Activated CD8-positive, alpha-beta memory T cell treated with anti-CD3 and anti-CD28 coated beads, Interleukin-2, amount 50 U/mL, for 4 hours (primary cell): ENCODE measurements at regions not wholly inside any gene's neighbourhood (a gene's known extent, or its start where the extent isn't known, plus 50 kb on each side); places are given as distances from the start of the nearest gene placed in this dataset.
"Not testable (repeated sequence)": the region's sequence is repeated elsewhere in the genome, so short reads cannot be mapped to it uniquely, and the experiment has no call there.

Experiments used
- DNase-seq: peaks from one replicate; pipeline ENCODE4 v3.0.0-alpha.2; 2020

DNA sequence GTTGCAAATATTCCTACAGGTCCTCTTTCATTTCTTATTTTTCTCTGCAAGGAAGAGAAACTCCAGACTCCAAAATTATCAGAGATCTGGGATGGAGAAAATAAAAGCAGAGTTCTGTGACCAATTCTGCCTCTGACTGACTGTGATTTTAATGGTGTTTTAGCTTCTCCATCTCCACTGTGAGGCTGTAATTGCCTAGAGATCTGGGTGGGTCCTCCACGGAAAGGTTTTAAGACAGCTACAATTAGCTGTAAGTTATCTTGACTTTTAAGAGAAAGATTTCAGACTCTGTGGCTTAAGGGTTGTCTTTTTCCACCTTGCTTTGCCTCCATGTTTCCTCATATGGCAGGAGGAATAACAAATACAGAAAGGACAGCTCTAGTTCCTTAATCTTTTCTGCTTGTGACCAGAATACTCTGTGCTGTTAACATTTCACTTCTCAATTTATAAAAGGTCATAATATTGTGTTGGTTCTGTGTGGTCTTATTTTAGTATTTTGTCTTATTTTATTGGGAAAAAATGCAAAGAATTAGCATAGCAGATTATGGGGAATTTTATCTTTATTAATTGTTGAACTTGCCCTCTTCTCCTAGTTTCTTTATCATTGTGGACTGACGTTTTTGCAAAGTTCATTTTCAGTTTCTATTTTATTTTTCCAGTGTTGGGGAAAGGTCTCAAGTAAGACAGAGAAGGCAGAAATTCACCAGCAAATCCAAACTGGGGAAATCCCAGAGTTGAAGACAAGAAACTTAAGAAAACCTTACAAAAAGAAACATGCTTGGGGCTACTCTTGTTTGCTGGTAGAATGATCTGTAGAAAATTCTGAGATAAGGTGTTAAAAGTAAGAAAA, 157.9 kb downstream of the RAP2B start:
- DNase-seq = no peak

DNA sequence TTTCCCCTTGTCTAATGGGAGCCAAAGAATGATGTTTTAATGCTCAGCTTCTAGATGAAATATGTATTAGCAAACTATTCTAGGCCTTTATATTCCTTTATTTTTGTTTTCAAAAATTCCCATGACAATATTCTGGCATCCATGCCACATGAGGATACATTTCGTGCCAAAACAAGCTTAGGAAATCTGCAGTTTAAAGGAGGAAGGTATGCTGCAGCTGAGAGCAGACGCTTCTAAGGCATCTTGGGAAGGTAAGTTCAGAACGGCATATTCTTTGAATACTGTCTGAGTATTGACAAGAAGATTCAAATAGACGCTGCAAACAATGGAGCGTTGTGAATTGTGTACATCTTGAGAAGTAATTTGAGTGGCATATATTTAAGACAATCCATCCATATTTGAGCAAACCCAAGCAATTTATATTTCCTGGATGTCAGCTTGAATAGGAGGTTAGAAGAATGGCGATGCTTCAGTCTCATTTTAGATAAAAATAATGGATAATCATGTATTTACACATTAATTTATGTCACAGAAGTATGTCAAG, 158.6 kb downstream of the RAP2B start:
- no peak for DNase-seq

DNA sequence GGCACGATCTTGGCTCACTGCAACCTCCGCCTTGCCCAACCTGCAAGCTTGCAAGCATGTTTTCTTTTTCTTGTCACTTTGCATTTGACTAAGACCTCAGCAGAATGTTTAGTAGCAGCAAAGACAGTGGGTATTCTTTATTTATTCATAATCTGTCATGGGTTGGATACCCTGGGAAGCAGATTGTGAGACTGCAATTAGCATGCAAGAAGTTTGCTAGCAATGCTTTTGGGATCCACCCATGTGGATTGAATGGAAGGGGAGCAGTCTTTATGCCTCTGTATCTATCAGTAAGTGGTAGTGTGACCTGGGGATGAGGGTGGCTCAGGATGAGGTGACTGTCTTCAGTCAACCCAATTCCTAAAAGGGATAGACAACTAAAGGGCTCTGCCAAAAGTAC, 166.7 kb downstream of the RAP2B start:
- no peak for DNase-seq

DNA sequence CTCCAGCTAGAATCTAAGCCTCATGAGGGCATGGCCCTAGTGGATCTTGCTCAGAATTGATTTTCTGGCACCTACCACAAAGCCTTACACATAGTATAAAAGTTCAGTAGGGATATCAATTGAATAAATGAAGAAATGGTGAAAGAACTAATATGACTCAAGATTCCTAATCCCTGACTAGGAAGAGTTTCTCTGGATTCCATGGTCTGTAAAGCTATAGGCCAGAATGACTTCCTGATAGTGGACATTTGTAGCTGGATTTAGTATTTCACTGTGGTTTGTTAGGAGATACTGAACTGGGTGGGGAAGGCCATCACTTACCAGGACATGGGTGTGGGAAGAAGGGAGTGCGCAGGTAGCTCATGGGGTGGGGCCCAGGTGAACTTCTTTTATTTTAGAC, 168.9 kb downstream of the RAP2B start:
- no peak for DNase-seq

DNA sequence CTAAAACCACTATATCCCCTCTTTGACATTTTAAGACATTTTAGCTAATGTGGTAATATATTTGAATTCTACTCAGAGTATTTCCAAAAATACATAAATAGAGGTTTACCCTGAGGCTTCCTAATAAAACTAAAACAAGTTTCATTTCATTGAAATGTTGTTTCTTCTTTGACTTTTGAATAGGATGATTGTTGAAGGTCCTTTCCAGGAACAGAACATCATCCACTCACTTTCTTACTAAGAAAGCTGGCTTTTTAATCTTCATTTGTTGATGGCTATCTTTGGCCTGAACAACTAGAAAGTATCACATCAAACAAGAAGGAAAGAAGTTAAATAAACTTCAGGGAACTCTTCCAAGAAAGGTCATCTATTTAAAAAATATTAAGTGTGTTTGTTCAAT, 169.7 kb downstream of the RAP2B start:
- DNase-seq = no peak

DNA sequence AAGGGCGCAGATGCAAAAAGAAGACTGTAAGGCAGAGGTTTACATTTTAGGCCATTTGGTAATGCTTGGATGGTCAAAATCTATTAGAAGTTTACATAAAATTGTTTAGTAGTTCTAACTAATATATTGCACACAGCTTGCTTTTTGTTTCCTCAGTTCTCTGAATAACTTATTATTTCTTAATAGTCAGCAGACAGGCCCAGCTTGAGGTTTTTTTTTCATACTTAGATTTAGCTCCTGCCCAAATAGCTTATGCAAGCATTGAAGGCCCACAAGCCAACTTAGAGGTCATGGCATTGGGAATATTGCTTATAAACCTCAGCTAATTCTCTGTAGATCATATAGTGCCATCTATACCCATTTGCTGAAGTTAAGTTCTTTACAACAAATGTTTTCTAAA, 172.5 kb downstream of the RAP2B start:
- no peak for DNase-seq

DNA sequence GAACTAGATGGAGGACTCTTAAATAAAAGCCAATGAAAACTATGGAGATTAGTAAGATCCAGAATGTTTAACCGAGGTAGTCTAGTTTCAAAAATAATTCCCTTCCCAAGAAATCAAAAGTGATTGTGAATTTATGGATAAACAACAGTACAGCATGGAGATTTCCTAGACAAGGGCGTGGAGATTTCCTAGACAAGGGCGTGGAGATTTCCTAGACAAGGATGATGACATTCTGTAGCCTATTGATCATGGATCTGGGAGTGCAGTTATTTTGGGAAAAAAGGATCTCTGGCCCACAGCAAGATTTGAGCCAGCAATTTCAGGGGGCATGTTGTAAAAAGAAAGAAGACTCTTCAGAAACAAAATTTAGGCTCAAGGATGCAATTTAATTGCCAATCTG, 175.3 kb downstream of the RAP2B start:
- DNase-seq = no peak

DNA sequence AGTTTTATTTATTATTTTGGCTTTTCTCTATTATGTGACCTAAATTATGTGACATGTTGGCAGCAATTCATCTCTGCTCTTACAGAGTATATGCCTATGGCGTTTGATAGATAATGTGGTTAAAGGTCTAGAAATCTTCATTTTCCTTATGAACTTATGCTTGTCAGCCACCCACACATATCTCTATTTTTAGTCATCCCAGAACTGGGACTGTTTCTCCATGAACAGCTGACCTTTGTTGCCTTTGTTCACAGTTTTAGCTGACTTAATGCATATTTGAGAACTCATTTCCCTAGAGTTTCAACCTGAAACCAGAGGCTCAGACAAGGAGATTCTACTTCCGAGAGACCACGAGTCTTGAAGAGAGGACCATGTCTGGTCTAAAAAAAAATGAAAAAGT, 176.5 kb downstream of the RAP2B start:
- no peak for DNase-seq

DNA sequence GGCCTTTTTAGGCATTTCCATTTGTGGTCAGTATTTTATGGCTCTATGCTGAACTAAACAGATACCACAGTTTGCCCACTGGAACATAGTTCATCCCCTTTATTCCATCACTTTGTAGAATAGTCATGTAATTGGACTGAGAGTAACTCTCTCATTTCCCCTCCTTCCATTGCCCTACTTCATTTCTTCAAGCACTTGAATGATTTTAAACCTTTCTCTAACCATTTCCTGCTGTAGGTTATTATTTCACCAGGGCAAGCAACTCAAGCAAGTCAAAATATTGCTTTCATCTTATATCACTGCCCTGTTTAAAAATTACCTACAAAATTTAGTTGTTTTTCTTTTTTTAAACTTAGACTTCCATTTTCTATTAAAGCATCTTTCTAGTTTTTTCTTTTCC, 177.0 kb downstream of the RAP2B start:
- no peak for DNase-seq

DNA sequence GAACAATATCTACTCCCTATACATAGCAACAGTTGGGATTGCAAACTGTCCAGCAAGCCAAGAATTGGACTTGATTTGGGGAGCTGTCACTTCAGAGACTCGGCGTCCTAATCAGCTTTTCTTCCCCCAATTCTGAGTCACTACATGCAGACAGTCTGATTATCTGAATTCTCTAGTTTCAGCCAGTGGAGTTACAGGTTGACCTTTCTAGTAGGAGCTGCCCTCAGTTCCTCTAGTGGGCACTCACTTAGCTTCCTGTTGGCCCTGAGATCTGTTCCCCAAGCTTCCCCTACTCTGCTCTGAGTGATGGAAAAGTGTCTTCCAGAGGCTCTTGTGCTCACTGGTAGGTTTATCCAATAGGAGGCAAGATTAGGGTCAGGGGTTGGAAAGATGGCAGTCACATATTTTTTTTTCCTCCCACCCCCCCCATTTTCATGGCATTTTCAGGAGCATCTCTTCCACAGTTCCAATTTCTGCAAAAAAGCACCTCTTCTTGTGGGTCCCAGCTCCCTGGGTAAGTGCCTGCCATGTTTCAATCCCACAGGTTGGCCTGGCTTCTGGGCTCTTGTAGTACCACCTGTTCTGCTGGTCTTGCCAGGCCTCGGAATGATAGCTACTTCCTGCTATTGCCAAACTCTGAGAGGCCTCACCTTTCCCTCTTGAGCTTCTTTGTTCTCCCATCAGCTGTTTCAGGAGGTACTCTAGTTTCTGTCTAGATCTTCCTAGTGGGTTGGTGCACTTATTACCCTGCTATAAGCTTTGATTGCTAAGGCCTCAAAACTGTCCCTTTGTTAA, 182.2 kb downstream of the RAP2B start:
- no peak for DNase-seq

DNA sequence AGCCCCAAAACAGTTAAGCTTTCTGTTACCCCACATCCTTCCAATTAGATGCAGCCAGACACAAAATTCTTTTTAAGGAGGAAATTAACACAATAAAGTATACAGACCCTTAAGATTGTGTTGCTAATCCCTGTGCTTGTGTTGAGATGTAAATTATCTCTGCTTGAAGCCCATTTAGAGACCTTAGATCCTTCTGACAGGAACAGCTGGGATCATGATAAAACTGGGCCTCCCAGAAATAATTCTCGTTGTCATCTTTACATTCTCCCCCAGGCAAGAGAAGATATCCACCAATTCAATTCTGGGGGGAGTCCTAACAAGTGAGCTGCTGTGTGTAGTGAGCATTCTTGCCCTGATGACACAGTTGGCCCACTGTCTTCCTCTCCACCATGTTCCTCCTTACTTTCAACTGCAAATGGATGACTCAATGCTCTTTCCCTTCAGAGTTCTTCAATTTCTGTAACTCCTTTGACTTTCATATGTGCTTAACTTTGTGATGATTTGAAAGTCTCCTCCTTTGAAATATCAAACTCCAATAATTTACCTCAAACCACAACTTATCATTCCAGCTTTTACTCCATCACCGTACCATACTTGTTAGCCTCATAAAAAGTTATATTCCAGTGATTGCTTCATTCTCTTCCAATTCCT, 186.6 kb downstream of the RAP2B start:
- DNase-seq = no peak

DNA sequence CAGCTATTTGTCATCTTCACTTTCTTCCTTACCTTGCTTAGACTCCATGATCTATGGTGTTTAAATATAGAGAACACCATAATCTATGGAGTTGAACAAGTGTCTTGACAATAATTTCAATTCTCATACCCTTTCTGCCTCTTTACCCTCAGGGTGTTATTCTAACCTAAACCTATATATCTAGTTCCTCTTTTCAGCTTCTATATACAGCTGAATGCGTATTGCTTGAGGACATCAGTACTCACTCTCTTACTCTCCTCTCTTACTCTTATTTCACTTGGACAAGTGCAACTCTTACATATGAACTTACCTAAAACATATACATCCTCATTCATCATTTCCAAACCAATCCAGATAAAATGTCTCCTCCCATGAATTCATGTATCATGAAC, 187.1 kb downstream of the RAP2B start:
- no peak for DNase-seq

DNA sequence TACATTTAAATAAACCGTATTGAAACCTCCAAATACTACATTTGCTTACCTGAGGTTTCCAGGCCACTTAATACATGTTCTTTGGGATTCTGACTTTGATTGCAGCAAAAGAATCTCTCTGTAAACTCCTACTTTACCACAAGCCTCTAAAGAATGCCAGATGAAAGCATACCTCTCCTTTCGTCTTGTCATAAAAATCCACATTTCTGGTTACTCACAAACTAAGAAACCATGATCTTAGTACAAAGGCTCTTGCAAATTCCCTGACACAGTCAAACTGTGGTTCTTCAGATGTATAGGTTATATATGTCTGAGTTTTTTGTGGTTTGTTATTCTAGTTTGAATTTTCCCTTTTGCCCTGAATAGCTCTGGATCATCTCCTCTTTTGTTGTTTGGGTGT, 188.4 kb downstream of the RAP2B start:
- no peak for DNase-seq

DNA sequence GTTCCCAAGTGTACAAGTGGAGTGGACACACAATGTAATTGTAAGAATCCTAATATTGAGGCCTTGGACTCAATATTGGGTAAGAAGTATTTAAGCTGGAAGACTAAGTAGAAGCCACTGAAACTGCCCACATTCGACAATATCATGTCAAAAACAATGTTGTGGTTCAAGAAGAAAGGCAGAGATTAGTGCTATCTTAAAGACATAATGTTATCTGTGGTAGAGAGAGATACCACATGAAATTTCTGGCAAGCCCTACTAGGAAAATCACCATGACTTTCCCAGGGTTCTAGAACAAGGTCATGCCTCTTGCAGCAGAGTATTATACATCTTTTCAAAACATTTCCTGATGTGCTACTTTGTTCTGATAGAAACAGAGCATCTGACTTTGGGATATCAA, 192.6 kb downstream of the RAP2B start:
- no peak for DNase-seq

DNA sequence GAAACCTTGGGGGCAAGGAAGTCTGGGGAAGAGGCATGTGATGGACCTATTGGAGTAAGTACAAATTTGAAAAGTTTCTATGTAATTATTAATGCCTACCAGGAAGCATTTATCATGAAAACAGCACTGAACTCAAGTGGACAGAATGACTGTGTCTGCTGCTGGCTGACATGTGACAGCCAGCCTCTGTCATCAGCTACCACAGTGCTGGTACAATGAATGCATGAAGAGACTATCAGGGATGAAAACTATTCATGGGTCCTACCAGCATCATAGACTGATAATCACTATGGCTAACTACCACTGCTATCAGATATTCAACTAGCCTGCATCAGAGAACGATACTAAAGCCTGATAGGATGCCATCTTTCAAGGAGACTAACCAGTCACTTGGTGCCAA, 193.5 kb downstream of the RAP2B start:
- DNase-seq = no peak

DNA sequence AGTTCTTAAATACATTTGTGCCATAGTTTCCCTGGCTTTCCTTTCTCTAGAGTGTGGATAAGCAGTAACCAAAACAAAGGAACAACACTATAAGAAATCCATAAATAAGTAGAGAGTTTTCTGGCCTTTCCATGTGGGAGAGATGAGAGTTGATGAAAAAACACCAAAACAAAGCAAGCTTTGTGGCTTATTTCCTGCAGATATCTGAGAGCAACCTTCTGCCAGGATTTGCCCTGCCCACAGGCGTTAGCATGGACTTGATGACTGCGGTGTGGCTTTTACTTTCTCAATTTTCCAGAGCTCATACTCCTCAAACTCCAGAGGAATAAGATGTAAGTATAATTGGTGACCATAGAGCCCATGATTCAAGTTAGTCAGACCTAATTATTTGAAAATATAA, 194.9 kb downstream of the RAP2B start:
- no peak for DNase-seq

DNA sequence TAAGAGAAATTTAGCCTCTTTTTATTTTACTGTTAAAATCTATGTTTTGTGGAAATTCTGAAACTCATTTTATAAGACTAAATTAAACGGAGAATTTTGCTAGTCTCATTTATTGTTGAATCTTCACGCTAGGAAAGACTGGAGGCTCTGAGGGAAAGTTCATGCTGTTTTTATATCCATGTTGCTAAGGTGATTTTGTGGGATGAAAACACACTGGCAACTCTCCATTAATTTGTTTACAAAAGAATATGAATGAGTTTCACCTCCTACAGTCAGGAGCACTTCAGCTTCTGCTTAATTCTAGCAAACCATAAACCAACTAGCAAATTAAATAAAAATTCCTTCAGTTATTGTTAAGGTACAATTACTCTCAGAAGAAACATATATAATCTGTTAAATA, 195.4 kb downstream of the RAP2B start:
- DNase-seq = no peak

DNA sequence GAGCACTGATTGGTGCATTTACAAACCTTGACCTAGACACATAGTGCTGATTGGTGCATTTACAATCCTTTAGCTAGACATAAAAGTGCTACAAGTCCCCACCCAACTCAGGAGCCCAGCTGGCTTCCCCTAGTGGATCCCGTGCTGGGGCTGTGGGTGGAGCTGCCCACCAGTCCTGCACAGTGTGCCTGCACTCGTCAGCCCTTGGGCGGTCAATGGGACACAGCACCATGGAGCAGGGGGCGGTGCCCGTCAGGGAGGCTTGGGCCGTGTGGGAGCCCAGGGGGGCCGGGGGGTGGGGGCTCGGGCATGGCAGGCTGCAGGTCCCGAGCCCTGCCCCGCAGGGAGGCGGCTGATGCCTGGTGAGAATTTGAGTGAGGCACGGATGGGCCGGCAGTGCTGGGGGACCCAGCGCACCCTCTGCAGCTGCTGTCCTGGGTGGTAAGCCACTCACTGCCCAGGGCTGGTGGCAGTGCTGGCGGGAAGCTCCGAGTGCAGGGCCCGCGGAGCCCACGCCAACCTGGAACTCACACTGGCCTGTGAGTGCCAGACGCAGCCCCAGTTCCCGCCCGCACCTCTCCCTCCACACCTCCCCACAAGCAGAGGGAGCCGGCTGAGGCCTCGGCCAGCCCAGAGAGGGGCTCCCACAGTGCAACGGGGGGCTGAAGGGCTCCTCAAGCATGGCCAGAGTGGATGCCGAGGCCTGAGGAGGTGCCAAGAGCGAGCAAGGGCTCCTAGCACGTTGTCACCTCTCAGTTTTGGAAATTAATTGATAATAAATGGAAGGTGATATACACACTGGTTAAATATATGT, 207.7 kb downstream of the RAP2B start:
- no peak for DNase-seq

DNA sequence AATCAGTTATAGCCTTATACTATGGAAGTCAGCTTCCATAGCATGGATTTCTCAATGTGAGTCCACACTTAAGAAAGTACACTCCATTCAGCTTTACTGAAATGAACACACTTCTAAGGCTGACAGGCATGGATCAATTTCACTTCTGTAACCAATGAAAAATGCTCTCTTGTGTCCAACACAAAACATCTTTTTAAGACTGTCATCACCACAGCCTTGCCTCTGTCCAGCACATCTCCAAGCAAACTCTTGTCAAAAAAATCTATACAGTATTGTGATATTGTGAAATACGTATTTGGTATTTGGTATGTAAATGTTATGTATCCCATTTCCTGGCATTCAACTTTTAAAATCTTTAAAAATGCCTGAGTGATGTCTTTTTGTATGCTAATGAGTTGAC, 208.7 kb downstream of the RAP2B start:
- no peak for DNase-seq

DNA sequence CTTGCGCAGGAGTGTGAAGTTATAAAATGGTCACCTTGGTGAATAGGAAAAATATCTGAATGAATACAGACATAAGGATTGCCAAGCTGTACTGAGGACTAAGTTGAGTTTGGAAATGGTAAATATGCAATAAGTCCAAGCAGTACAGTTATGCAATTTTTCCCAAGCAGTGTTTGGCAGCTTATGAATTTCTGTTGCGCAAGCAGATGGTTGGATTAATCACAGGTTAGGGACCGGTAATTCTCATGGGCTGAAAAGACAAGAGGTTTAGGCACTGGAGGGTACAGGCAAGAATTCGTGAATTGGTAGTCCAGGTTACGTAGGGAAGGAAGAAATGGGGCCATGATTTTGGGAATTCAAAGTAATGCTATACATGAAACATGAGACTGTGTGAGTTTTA, 210.3 kb downstream of the RAP2B start:
- no peak for DNase-seq

DNA sequence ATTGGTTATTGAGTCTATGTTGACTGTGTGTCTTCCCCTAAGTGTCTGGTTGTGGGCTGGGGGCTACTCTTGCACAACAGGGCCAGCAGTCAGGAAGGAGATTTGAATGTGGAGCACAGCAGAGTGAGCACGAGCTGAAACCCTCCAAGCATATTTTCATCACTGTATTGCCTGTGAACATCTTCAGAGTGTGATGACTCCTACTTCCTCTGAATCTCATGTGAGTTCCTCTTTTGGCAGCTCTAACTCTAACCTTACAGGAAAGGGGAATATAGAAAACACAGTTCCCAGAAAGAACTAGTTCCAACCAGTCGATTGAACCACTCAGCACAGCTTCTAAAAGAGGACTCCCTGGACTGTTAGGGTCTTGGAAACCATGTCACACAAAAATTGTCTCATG, 211.6 kb downstream of the RAP2B start:
- DNase-seq = no peak

DNA sequence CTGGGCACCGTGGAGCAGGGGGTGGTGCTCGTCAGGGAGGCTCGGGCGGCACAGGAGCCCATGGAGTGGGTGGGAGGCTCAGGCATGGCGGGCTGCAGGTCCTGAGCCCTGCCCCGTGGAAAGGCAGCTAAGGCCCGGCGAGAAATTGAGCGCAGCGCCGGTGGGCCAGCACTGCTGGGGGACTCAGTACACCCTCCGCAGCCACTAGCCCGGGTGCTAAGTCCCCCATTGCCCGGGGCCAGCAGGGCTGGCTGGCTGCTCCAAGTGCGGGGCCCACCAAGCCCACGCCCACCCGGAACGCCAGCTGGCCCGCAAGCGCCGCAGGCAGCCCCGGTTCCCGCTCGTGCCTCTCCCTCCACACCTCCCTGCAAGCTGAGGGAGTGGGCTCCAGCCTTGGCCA, 216.3 kb downstream of the RAP2B start:
- DNase-seq = not testable (repeated sequence)

DNA sequence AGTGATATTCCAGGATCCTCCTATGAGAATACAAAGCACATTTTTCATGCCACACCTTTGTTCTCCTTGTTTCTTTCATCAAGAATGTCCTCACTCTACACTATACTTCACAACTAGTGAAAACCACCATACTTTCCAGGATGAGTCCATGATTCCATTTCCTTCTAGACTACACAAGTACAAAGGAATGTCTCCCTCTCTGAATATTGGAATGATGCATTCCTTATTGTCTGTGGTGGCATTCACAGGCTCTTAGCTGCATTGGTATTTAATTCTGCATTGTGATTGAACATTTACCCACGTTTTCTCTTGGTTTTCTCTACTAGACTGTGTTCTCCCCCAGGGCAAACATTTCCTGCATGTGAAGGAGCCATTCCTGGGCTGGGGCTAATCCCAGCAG, 217.5 kb downstream of the RAP2B start:
- no peak for DNase-seq
